Ovary (tissue), 7 donors: ENCODE measurements at regions not wholly inside any gene's neighbourhood (a gene's known extent, or its start where the extent isn't known, plus 50 kb on each side); places are given as distances from the start of the nearest gene placed in this dataset.

Experiments
- DNase-seq, 5 donors: peaks; one replicate each; pipeline ENCODE4 v3.0.0-alpha.2; 2019 to 2020
- H3K27ac ChIP-seq, 2 donors: fragments of 200-600 bp; one replicate each; pipeline versions ENCODE4 v1.5.1 to v1.8.0; 2019 to 2022
- H3K27me3 ChIP-seq: fragments of 200-600 bp; one replicate; pipeline ENCODE4 v1.8.0; 2022
- H3K36me3 ChIP-seq: fragments of 200-600 bp; sonication (generic); one replicate; pipeline ENCODE4 v1.5.1; 2019
- H3K4me1 ChIP-seq: one replicate; pipeline ENCODE4 v1.8.1; 2013; ENCODE audit warnings: mild to moderate bottlenecking, moderate library complexity; ENCODE audit not compliant: insufficient read depth
- H3K4me3 ChIP-seq: fragments of 200-600 bp; sonication (generic); one replicate; pipeline ENCODE4 v1.5.1; 2017
- H3K9me3 ChIP-seq, 2 donors: fragments of 200-600 bp in 1 of 2; sonication (generic) in 1 of 2; one replicate each; pipeline versions ENCODE4 v1.5.1 to v1.8.1; 2013 to 2019; ENCODE audit warnings: mild to moderate bottlenecking in 1 of 2, moderate library complexity in 1 of 2
- EP300 ChIP-seq: sonication (generic); formaldehyde crosslinking; IDR thresholded peaks from one replicate; pipeline ENCODE4 v1.6.1; 2017; ENCODE audit warnings: antibody characterized with exemption
- POLR2A ChIP-seq: fragments of 450-650 bp; IDR thresholded peaks from one replicate; pipeline ENCODE4 v1.6.1; 2017; ENCODE audit warnings: antibody characterized with exemption, mild to moderate bottlenecking, moderate library complexity
- WGBS, 3 donors: extraction: QIAGEN DNeasy Blood & Tissue Kit in 1 of 3; methylation state at CpG; one replicate each; pipeline versions ENCODE4 v1.1.5 to v1.1.7; 2013 to 2017; 5-methylcytosine and 5-hydroxymethylcytosine counted together
- intact Hi-C, 4 donors: fragments of 100-400 bp; cut with DNase I; formaldehyde crosslinking; loops; one replicate each; pipeline versions ENCODE4 v1.11.0 to v1.15.1; 2022 to 2023
- TF ChIP-seq, protein P1 (sequence below), 3 donors: fragments of 450-650 bp in 2 of 3; fragments of 200-600 bp in 1 of 3; IDR thresholded peaks; one replicate each; pipeline versions ENCODE4 v1.5.1 to v1.8.0; 2016 to 2022; ENCODE audit warnings: antibody characterized with exemption in 3 of 3, mild to moderate bottlenecking in 1 of 3
- donor health status: DM: no; HTN: no; CAD: no; lungs with moderate emphysema.
- donor health status: DM: no; HTN: no; CAD: no.
- donor health status: Bipolar disorder and iron deficiency.
- donor health status: DM: no; HTN: no; CAD: no.
- donor health status: DM: yes; HTN: yes; CAD: no.

DNA sequence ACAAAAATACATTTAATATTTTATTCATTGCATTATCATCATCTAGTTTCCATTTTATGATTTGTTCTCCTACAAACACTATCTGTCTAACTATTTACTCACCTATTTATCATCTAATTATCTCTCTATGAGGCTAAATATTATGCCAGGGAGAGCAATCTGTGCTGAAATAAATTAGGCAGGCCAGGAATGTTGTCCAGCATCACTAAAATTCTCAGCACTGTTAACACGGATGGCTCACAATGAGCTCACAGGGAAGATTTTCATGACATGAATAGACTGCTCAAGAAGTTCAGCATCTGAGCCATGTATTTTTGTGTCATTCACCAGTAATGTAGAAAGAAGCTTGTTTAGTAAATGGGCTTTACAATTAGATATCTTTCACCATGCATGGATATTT lies 1277.2 kb downstream of the GRIK2 start:
- H3K9me3 ChIP-seq = no peaks in the 10 kb centered on the region
- no peaks in the 10 kb centered on the region for H3K4me1 ChIP-seq
- 18 to 39% (median 18%) methylated on average over 1 of the region's 1 CpG for WGBS, 3 donors
- no peak for TF ChIP-seq EP300
- TF ChIP-seq, protein P1, sequence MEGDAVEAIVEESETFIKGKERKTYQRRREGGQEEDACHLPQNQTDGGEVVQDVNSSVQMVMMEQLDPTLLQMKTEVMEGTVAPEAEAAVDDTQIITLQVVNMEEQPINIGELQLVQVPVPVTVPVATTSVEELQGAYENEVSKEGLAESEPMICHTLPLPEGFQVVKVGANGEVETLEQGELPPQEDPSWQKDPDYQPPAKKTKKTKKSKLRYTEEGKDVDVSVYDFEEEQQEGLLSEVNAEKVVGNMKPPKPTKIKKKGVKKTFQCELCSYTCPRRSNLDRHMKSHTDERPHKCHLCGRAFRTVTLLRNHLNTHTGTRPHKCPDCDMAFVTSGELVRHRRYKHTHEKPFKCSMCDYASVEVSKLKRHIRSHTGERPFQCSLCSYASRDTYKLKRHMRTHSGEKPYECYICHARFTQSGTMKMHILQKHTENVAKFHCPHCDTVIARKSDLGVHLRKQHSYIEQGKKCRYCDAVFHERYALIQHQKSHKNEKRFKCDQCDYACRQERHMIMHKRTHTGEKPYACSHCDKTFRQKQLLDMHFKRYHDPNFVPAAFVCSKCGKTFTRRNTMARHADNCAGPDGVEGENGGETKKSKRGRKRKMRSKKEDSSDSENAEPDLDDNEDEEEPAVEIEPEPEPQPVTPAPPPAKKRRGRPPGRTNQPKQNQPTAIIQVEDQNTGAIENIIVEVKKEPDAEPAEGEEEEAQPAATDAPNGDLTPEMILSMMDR (IDR thresholded peaks at IDR 0.05) = no peak
- no peak for TF ChIP-seq POLR2A
- H3K27me3 ChIP-seq = no peaks in the 10 kb centered on the region
- no peak for DNase-seq
- intact Hi-C loops = no loop called here
- no peak overlapping the region for H3K4me3 ChIP-seq
- no peak overlapping the region for H3K27ac ChIP-seq
- H3K36me3 ChIP-seq = no peaks in the 10 kb centered on the region

DNA sequence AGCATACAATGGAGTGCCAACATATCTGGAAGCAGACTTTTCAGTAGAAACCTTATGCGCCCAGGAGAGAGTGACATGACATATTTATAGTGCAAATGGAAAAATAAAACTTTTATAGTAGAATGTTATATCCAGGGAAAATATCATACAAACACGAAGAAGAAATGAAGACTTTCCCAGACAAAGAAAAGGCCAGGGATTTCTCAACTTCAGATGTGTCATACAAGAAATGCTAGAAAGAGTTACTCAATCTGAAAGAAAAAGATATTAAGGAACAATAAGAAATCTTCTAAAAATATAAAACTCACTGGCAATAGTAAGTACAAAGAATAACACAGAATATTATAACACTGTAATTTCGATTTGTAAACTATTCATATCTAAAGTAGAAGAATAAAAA lies 1269.3 kb downstream of the GRIK2 start:
- 79 to 80% (median 79%) methylated on average over 3 of the region's 3 CpGs for WGBS, 3 donors
- DNase-seq = no peak
- Histone ChIP-seq H3K4me1 (no peaks in the 10 kb centered on the region), H3K4me3 (no peak overlapping the region), H3K36me3 (no peaks in the 10 kb centered on the region), H3K27me3 (no peaks in the 10 kb centered on the region), H3K27ac (no peak overlapping the region), H3K9me3 (no peaks in the 10 kb centered on the region)
- intact Hi-C loops = no loop called here
- TF ChIP-seq POLR2A (no peak), EP300 (no peak)
- TF ChIP-seq, protein P1 (IDR thresholded peaks at IDR 0.05) = no peak

DNA sequence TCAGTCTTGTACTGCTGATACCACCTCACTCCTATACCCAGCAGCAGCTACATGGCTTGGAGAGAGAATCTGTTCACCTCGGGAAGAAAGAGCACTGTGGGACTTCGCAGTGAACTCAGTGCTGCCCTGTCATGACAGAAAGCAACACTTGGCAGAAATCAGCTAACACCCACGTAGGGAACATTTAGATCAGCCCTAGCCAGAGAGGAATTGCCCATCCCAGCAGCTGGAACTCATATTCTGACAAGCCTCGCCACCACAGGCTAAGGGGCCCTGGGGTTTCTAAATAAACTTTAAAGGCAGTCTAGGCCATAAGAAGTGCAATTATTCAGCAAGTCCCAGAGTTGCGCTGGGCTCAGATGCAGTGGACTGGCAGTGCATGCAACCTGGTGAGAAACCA lies 1266.8 kb downstream of the GRIK2 start:
- no peaks in the 10 kb centered on the region for H3K4me1 ChIP-seq
- no peak overlapping the region for H3K27ac ChIP-seq
- intact Hi-C loops = no loop called here
- TF ChIP-seq, protein P1 (IDR thresholded peaks at IDR 0.05) = no peak
- TF ChIP-seq POLR2A = no peak
- TF ChIP-seq EP300 = no peak
- DNase-seq = no peak
- WGBS, 3 donors = 30 to 46% (median 35%) methylated on average over 5 of the region's 5 CpGs
- no peaks in the 10 kb centered on the region for H3K36me3 ChIP-seq
- H3K27me3 ChIP-seq = no peaks in the 10 kb centered on the region
- no peak overlapping the region for H3K4me3 ChIP-seq
- no peaks in the 10 kb centered on the region for H3K9me3 ChIP-seq

DNA sequence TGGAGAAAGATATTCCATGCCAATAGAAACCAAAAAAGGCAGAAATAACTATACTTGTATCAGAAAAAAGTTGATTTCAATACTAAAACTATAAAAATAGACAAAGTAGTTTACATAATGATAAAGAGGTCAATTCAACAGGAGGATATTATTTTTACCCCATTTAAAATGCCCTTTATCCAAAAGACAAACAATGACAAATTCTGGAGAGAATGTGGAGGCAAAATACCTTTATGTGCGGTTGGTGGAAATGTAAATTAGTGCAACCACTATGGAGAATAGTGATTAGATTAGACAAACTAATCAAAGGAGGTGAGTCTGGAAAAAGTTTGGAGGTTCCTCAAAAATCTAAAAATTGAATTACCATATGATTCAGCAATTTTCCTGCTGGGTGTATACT lies 1262.3 kb downstream of the GRIK2 start:
- intact Hi-C loops = no loop called here
- Histone ChIP-seq H3K27me3 (no peaks in the 10 kb centered on the region), H3K9me3 (no peaks in the 10 kb centered on the region), H3K36me3 (no peaks in the 10 kb centered on the region), H3K27ac (no peak overlapping the region), H3K4me1 (no peaks in the 10 kb centered on the region), H3K4me3 (no peak overlapping the region)
- 79 to 85% (median 81%) methylated on average over 1 of the region's 1 CpG for WGBS, 3 donors
- TF ChIP-seq POLR2A (no peak), EP300 (no peak)
- TF ChIP-seq, protein P1 (IDR thresholded peaks at IDR 0.05) = no peak
- DNase-seq = no peak

DNA sequence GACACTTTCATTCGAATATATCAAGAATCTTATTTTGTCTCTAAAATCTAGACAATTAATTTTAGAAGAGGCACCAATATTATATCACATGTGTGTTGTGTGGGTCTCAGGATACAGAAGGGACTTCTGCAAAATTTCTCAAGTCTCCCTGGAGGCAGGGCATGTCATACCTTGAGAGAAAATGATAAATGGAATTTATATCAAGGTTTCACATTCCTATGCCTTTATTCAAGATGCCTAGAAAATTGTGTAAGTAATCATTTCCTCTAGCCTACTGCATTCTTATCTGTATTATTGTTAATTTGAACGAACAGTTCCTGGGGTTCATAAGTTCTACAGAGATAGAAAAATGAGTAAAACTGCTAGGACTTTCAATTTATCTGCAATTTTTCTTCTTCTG lies 1247.9 kb downstream of the GRIK2 start:
- no peak overlapping the region for H3K27ac ChIP-seq
- no peaks in the 10 kb centered on the region for H3K27me3 ChIP-seq
- H3K9me3 ChIP-seq = no peaks in the 10 kb centered on the region
- TF ChIP-seq, protein P1 (IDR thresholded peaks at IDR 0.05) = no peak
- TF ChIP-seq POLR2A (no peak), EP300 (no peak)
- no peak for DNase-seq
- no peaks in the 10 kb centered on the region for H3K4me1 ChIP-seq
- WGBS, 3 donors = 36 to 53% (median 37%) methylated on average over 2 of the region's 2 CpGs
- intact Hi-C loops = no loop called here
- H3K4me3 ChIP-seq = no peak overlapping the region
- no peaks in the 10 kb centered on the region for H3K36me3 ChIP-seq
